Mononuclear cell (primary cell): ENCODE measurements at regions not wholly inside any gene's neighbourhood (a gene's known extent, or its start where the extent isn't known, plus 50 kb on each side); places are given as distances from the start of the nearest gene placed in this dataset.
"Not testable (repeated sequence)": the region's sequence is repeated elsewhere in the genome, so short reads cannot be mapped to it uniquely, and the experiment has no call there.

ENCODE experiments used
- H3K27me3 ChIP-seq: 2 replicates; pipeline ENCODE4 v1.6.0; 2011; ENCODE audit warnings: low read length, control low read depth; ENCODE audit not compliant: insufficient read depth
- H3K4me1 ChIP-seq: 2 replicates; pipeline ENCODE4 v1.5.1; 2011; ENCODE audit warnings: mild to moderate bottlenecking, low read length, control low read depth; ENCODE audit not compliant: insufficient read depth
- H3K4me3 ChIP-seq: 2 replicates; pipeline ENCODE4 v1.5.1; 2011; ENCODE audit warnings: mild to moderate bottlenecking, low read length, moderate library complexity
- H3K9me3 ChIP-seq: 2 replicates; pipeline ENCODE4 v1.5.1; 2011; ENCODE audit warnings: low read depth, mild to moderate bottlenecking, control low read depth, low read length

DNA sequence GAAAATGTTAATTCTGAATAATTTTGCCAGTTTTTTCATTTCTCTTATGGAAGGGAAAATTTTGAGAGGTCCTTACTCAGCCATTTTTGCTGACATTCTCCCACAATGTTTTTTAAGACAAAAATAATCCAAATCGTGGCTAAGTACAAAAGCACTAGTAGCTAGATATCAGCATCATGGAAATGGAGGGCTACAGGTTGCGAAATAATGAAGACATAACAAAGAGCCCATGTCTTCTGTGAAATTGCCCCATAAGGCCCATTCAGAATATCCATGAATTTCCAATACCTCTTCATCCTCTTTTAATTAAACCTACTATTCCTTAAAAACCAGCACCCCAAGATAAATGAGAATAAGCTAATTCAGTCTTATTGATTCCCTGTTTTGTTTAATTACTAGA lies 107.4 kb downstream of the HNRNPD start:
- H3K9me3 ChIP-seq: no peaks in the 10 kb centered on the region
- H3K4me1 ChIP-seq: peaks cover 19% of the 10 kb centered on the region
- no peak overlapping the region for H3K4me3 ChIP-seq
- peaks cover 6% of the 10 kb centered on the region for H3K27me3 ChIP-seq

DNA sequence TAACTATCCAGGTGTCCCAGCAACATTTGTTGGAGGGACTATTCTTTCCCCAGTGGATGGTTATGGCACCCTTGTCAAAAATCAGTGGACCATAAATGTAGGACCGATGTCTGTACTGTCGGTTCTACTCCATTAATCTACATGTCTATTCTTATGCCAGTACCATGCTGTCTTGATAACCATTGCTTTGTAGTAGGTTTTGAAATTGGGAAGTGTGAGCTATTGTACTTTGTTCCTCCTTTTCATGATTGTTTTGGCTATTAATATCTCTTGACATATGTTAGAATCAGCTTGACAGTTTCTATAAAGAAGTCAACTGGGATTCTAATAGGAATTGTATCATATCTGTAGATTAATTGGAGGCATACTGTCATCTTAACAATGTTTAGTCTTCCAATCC lies 112.7 kb downstream of the HNRNPD start:
- H3K4me1 ChIP-seq: no peaks in the 10 kb centered on the region
- no peak overlapping the region for H3K4me3 ChIP-seq
- H3K27me3 ChIP-seq: peaks cover 6% of the 10 kb centered on the region
- no peaks in the 10 kb centered on the region for H3K9me3 ChIP-seq

DNA sequence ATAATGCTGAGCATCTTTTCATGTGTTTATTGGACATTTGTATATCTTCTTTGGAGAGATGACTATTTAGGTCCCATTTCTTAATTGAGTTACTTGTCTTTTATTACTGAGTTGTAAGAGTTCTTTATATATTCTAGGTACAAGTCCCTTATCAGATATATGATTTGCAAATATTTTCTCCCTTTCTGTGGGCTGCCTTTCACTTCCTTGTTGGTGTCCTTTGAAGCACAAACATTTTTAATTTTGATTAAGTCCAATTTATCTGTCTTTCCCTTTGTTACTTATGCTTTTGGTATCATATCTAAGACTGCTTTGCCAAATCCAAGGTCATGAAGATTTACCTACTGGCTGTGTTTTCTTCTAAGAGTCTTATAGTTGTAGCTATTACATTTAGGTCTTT lies 113.2 kb downstream of the HNRNPD start:
- Histone ChIP-seq H3K4me1 (no peaks in the 10 kb centered on the region), H3K27me3 (peaks cover 6% of the 10 kb centered on the region), H3K4me3 (no peak overlapping the region), H3K9me3 (no peaks in the 10 kb centered on the region)

DNA sequence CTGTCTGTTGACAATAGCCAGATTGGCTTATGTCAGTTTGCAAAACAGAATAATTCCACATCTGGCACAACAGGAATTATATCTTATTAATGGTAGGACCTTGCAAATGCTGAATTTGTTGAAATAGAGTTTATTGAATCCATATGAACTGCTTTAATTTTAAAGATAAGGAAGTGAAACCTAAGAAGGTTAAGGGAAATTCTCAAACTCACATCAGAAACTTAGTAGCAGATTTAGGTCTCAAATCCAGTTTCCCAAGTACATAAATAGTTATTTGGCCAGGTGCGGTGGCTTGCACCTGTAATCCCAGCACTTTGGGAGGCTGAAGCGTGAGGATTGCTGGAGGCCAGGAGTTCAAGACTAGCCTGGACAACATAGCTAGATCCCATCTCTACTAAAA lies 117.1 kb downstream of the HNRNPD start:
- no peak overlapping the region for H3K4me3 ChIP-seq
- H3K9me3 ChIP-seq: no peaks in the 10 kb centered on the region
- peaks cover under 1% of the 10 kb centered on the region for H3K27me3 ChIP-seq
- H3K4me1 ChIP-seq: no peaks in the 10 kb centered on the region

DNA sequence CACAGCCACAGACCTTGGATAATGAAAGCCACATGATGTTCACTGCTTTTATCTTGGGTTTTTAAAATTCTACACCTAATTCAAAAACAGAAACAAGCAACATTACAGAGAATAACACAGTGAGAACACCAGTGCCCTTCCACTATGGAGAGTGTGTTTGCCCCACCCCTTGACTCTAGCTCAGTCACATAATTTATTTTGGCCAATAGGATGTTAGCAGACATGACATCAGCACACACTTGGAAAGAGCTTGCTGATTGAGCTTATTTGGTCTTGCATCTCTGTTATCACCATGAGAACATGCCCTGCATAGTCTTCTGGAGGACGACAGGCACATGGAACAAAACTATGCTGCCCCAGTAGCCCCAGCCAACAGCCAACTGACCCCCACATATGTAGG lies 118.1 kb downstream of the HNRNPD start:
- Histone ChIP-seq H3K27me3 (no peaks in the 10 kb centered on the region), H3K4me1 (no peaks in the 10 kb centered on the region), H3K4me3 (no peak overlapping the region), H3K9me3 (no peaks in the 10 kb centered on the region)

DNA sequence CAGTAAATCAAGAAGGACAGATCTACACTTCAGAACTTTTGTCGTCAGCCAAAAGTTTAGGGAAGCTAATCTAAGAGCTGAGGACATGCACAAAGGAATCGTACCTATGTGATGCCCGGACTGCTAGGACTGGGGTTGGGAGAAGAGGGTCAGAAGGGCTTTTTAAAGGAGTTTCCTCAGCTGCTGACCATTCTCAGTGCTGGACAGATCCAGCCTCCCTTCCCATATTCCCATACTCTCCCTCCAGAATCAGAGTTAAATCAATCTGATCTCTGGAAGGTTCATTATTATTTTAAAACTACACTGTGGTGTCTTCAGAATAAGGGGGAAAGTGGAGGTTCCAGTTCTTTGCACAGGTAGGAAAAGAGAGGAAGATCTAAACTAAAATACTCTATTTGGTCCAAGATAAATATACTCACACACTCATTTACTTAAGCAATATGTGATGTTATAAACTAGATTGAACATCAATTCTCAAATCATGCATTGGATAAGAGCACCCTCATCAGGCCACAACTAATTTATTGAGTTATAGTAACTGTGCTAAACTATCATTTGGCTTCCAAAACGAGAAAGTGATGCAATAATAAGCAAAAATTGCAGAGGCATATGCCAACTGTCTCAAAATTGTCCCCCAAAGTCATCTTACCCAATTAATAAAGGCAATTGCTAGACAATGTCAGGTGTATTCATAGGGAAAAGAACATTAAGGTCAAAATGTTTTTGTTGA lies 124.7 kb downstream of the HNRNPD start:
- Histone ChIP-seq H3K4me1 (peaks cover under 1% of the 10 kb centered on the region), H3K27me3 (no peaks in the 10 kb centered on the region), H3K4me3 (no peak overlapping the region), H3K9me3 (no peaks in the 10 kb centered on the region)

DNA sequence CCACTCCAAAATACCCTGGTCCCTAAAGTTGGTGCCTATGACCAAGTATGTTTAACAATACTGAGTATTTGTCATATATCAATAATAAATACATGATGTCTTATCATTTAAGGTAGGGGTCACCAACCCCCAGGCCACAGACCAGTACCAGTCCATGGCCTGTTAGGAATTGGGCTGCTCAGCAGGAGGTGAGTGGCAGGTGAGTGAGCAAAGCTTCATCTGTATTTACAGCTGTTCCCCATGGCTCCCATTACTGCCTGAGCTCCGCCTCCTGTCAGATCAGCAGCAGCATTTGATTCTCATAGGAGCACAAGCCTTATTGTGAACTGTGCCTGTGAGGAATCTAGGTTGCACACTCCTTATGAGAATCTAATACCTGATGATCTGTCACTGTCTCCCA lies 126.2 kb downstream of the HNRNPD start:
- Histone ChIP-seq H3K27me3 (no peaks in the 10 kb centered on the region), H3K9me3 (no peaks in the 10 kb centered on the region), H3K4me3 (no peak overlapping the region), H3K4me1 (peaks cover 4% of the 10 kb centered on the region)

DNA sequence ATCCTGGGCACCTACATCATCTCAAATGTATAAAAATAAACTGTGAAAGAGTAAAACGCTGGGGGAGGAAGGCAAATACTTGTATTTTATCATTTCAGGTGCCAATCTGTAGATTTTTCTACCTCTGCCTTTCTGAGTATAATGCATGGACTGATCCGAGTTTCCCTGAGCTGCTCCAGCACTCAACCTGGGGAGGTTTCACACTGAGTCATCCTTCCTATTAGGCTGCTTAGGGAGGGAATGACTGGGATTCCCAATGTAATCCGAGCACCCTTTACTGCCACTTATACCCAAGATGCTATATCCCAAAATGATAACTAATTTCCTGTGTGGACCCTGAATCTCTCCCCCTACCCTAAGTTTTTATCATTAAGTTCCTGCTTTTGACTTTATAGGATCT lies 126.6 kb downstream of the HNRNPD start:
- peaks cover 4% of the 10 kb centered on the region for H3K4me1 ChIP-seq
- no peaks in the 10 kb centered on the region for H3K27me3 ChIP-seq
- no peaks in the 10 kb centered on the region for H3K9me3 ChIP-seq
- H3K4me3 ChIP-seq: no peak overlapping the region

DNA sequence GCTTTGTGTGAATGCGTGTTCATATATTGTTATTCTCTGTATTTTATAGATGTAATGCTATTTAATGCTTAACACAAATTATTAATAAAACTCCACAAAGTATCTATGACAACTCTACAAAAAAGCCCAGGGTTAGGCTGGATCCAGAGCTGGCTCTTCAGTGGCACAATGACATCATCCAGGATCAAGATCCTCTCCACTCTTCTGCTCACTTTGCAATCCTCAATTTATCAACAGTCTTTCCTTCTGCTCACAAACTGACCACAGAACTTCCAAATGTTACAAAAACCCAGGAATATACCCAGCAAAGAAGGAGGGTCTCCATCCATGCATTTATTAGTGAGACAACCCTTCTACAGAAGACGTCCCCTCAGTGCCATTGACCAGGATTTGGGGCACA lies 132.3 kb downstream of the HNRNPD start:
- H3K4me3 ChIP-seq: no peak overlapping the region
- H3K4me1 ChIP-seq: peaks cover 4% of the 10 kb centered on the region
- no peaks in the 10 kb centered on the region for H3K27me3 ChIP-seq
- no peaks in the 10 kb centered on the region for H3K9me3 ChIP-seq

DNA sequence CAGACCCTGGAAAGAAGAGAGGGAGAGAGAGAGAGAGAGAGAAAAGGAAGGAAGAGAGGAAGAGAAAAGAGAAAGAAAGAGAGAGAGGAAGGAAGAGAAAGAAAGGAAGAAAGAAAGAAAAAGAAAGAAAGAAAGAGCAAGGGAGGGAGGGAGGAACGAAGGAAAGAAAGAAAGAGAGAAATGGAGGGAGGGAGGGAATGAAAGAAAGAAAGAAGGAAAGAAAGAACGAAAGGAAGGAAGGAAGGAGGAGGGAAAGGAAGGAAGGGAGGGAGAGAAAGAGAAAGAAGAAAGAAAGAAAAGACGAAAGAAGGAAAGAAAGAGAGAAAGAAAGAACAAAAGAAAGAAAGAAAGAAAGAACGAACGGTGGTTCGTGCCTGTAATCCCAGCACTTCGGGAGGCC lies 133.4 kb downstream of the HNRNPD start:
- H3K4me3 ChIP-seq: no peak overlapping the region
- H3K4me1 ChIP-seq: peaks cover 4% of the 10 kb centered on the region
- no peaks in the 10 kb centered on the region for H3K9me3 ChIP-seq
- H3K27me3 ChIP-seq: no peaks in the 10 kb centered on the region

DNA sequence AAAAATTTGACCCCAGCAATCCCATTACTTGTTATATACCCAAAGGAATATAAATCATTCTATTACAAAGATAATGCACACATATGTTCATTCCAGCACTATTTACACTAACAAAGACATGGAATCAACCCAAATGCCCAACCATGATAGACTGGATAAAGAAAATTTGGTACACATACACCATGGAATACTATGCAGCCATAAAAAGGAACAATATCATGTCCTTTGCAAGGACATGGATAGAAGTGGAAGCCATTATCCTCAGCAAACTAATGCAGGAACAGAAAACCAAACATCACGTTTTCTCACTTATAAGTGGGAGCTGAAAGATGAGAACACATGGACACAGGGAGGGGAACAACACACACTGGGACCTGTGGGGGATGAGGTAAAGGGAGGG lies 136.6 kb downstream of the HNRNPD start:
- H3K4me1 ChIP-seq, H3K27me3 ChIP-seq: not testable (repeated sequence)

DNA sequence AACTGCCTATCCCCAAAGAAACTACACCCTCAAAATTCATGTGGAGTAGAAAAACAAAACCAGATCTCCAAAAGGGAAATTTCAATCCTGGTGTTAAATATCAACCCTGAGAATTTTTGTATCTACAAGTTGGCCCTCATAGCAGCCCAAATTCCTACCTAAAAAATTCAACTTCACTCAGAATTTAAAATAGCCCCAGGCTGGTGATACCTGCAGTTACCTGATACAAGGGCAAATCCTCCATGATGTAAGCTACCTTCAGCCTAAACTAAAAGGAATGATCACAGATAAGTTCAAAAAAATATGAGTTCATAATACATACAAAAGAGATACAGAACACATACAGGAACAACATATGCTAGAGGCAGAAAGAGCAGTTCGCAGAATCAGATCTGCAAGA lies 138.4 kb downstream of the HNRNPD start:
- H3K9me3 ChIP-seq: no peaks in the 10 kb centered on the region
- peaks cover 5% of the 10 kb centered on the region for H3K4me1 ChIP-seq
- no peaks in the 10 kb centered on the region for H3K27me3 ChIP-seq
- no peak overlapping the region for H3K4me3 ChIP-seq

More for the DNA sequence above, 136.6 kb downstream of the HNRNPD start:
- not testable (repeated sequence) for H3K9me3 ChIP-seq, H3K4me3 ChIP-seq

DNA sequence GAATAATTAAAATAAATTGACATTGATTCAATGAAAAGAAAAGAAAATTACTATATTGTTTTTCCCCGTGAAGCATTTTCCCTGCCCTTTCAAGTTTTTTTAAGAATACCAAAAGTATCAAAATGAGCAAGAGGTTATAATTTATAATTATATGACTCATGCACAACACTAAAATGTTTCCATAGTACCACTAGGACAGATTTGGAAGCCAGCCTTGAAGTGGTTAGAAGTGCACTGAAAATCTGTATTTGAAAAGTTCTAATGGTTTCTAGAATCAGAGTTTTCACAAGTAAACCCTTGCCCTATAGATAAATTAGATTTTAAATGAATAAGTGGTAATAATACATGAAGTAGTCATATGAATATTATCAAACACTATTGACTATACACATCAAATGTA lies 140.9 kb downstream of the HNRNPD start:
- H3K4me3 ChIP-seq: no peak overlapping the region
- no peaks in the 10 kb centered on the region for H3K27me3 ChIP-seq
- H3K9me3 ChIP-seq: no peaks in the 10 kb centered on the region
- H3K4me1 ChIP-seq: peaks cover 19% of the 10 kb centered on the region

DNA sequence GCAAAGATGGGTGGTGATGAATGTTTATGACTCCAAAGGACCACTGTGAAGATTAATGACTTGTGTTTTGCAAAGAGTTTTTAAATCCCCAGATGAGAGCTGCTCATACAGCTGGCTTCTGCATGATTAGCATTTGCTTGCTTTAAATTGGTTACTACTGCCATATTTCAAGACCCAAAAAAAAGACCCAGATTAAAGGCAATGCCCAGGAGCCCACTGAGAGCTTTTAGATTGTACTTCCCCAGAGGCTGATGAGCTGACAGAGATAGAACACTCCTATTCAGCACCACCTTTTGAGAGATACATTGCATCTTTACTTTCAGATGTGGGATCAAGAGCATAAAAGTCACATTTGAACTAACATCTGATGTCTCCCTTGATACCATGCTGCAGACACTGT lies 142.0 kb downstream of the HNRNPD start:
- Histone ChIP-seq H3K4me3 (no peak overlapping the region), H3K4me1 (peaks cover 23% of the 10 kb centered on the region), H3K9me3 (no peaks in the 10 kb centered on the region), H3K27me3 (no peaks in the 10 kb centered on the region)

DNA sequence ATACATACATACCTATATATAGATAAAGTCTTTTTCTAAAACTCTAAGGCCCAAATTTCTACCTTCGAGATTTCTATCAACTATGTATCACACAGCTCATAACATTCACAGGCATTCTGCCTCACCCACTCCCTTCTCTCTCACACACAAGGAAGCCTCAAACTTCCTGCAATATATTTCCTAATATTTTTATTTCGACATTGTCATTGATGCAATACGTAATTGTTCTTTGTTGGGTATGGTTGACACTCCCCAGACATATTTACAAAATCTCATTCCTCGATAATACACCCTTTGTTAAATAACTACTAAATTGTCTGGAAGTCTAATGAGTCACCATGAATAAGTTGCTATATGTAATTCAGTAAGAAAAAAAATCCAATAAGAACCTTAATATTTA lies 143.5 kb downstream of the HNRNPD start:
- H3K4me3 ChIP-seq: no peak overlapping the region
- H3K27me3 ChIP-seq: no peaks in the 10 kb centered on the region
- peaks cover 23% of the 10 kb centered on the region for H3K4me1 ChIP-seq
- no peaks in the 10 kb centered on the region for H3K9me3 ChIP-seq

DNA sequence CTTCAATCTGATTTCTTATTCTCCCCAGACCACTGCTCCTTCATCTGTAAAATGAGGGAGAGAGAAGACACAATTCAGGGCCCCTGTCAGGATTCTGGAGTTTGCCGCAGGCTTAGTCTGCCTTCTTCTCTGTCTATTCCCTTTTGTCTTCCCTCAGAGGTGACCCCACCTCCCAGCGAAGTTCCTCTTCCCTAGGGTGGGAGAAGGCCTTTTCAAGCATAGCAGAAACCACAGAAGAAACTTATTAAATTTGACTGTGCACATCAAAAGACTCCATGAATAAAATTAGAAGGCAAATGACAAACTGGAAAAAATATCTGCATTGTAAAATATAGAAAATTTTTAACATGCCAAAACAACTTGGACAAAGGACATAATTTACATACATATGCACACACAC lies 148.8 kb downstream of the HNRNPD start:
- Histone ChIP-seq H3K9me3 (no peaks in the 10 kb centered on the region), H3K4me1 (peaks cover 35% of the 10 kb centered on the region), H3K27me3 (no peaks in the 10 kb centered on the region), H3K4me3 (no peak overlapping the region)
